ENCODE measurements at regions not wholly inside any gene's neighbourhood (a gene's known extent, or its start where the extent isn't known, plus 50 kb on each side); places are given as distances from the start of the nearest gene placed in this dataset.
"Not testable (repeated sequence)": the region's sequence is repeated elsewhere in the genome, so short reads cannot be mapped to it uniquely, and the experiment has no call there.

DNA sequence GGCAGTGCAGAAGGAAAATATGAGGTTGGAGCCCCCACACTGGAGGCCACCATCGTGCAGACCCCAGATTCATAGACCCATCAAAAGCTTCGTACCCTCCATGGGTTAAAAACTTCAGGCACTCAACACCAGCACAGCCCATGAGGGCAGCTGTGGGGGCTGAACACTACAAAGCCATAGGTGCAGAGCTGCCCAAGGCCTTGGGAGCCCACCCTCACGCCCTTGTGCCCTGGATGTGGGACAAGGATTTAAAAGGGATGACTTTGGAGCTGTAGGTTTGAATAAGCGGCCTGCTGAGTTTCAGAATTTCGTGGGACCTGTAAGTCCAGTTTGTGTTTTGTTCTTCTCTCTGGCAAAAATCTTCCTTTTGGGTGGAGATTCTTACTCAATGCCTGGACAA lies 747.6 kb downstream of the SPATA31A6 start:
- H3K9me3 Mint-ChIP-seq, H3K4me1 Mint-ChIP-seq, H3K27ac Mint-ChIP-seq, H3K36me3 Mint-ChIP-seq, H3K27me3 Mint-ChIP-seq, H3K4me3 Mint-ChIP-seq: not testable (repeated sequence)

- H3K36me3 Mint-ChIP-seq, H3K9me3 Mint-ChIP-seq, H3K27ac Mint-ChIP-seq, H3K4me1 Mint-ChIP-seq, H3K4me3 Mint-ChIP-seq, H3K27me3 Mint-ChIP-seq: not testable (repeated sequence)
These were observed 754.2 kb downstream of the SPATA31A6 start for GRCh38 chr9:42937583-42938235.

DNA sequence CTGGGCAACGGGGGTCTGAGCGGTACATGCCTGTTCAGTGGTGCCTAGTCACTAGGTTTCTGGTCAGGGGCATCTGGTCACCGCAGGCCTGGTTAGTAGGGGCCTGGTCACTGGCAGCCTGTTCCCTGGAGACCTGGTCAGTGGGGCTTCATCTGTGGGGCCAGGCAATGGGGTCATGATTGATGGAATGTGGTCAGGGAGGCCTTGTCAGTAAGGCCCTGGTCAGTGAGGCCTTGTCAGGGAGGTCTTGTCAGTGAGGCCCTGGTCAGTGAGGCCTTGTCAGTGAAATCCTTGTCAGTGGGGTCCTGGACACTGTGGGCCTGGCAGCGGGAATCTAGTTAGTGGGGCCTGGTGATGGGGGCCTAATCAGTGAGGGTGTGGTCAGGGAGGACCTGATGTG lies 763.6 kb downstream of the SPATA31A6 start:
- not testable (repeated sequence) for H3K4me1 Mint-ChIP-seq, H3K36me3 Mint-ChIP-seq, H3K27ac Mint-ChIP-seq, H3K9me3 Mint-ChIP-seq, H3K27me3 Mint-ChIP-seq, H3K4me3 Mint-ChIP-seq

- H3K4me1 Mint-ChIP-seq, H3K27ac Mint-ChIP-seq, H3K4me3 Mint-ChIP-seq, H3K9me3 Mint-ChIP-seq, H3K27me3 Mint-ChIP-seq, H3K36me3 Mint-ChIP-seq: not testable (repeated sequence)
These were observed 767.8 kb downstream of the SPATA31A6 start for GRCh38 chr9:42951239-42951638.

DNA sequence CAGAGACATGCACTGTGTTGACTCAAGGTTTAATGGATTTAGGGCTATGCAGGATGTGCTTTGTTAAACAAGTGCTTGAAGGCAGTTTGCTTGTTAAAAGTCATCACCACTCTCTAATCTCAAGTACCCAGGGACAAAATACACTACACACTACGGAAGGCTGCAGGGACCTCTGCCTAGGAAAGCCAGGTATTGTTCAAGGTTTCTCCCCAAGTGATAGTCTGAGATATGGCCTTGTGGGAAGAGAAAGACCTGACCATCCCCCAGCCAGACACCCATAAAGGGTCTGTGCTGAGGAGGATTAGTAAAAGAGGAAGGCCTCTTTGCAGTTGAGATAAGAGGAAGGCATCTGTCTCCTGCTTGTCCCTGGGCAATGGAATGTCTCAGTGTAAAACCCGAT lies 781.7 kb downstream of the SPATA31A6 start:
- H3K4me1 Mint-ChIP-seq, H3K36me3 Mint-ChIP-seq: not testable (repeated sequence)

GRCh38 chr9:42971872-42972271 lies 788.4 kb downstream of the SPATA31A6 start:
- H3K27ac Mint-ChIP-seq, H3K27me3 Mint-ChIP-seq, H3K4me1 Mint-ChIP-seq, H3K9me3 Mint-ChIP-seq, H3K36me3 Mint-ChIP-seq: not testable (repeated sequence)
- peak overlapping the region in 1 of 4 donors; percentile 72 for H3K4me3 Mint-ChIP-seq

More for the DNA sequence above, 781.7 kb downstream of the SPATA31A6 start:
- H3K4me3 Mint-ChIP-seq, H3K27ac Mint-ChIP-seq, H3K27me3 Mint-ChIP-seq, H3K9me3 Mint-ChIP-seq: not testable (repeated sequence)

DNA sequence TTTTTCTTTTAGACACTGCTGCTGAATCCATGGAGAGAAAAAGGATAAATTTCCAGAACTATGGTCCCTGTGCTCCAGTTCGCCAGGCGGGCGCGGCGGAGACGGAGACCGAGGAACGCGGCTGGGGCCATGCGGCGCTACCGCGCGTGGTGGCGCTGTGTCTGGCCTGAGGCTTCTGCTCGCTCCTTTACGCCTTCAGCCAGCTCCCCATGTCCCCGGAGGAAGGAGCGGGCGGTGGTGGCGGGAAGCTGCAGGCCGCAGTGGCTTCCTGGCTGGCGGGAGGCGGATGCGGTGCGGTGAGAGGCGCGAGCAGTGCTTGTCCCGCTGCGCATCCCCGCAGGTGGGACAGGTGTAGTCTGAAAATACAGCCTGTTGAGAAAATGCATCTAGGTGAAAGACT lies 791.3 kb downstream of the SPATA31A6 start:
- not testable (repeated sequence) for H3K36me3 Mint-ChIP-seq, H3K4me1 Mint-ChIP-seq, H3K4me3 Mint-ChIP-seq, H3K27ac Mint-ChIP-seq, H3K9me3 Mint-ChIP-seq, H3K27me3 Mint-ChIP-seq

DNA sequence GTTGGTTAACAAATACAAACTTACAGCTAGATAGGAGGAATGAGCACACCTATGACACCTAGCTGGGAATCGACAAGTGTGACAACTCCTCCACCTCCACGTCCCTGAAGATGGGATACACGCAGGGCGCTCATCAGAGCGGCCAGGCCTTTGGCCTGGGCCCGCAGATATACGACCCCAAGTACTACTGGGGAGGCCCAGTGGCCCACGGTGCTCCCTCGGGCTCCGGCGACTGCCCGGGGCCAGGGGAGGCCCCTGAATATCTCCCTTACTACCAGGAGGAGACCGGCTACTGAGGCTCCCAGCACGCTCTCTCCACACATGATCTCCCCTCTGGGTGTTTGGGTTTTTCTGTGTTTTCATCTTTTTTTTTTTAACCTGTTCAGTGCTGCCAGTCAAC lies 801.3 kb downstream of the SPATA31A6 start:
- not testable (repeated sequence) for H3K27ac Mint-ChIP-seq, H3K27me3 Mint-ChIP-seq, H3K4me1 Mint-ChIP-seq, H3K36me3 Mint-ChIP-seq, H3K9me3 Mint-ChIP-seq, H3K4me3 Mint-ChIP-seq
